Stimulated activated memory B cell treated with anti-CD40 and anti-IgM and Interleukin-4, amounts not matched to agents 10 μg/mL and 1 μg/mL and 100 μg/mL, for 72 hours (primary cell): ENCODE measurements at regions not wholly inside any gene's neighbourhood (a gene's known extent, or its start where the extent isn't known, plus 50 kb on each side); places are given as distances from the start of the nearest gene placed in this dataset.
"Not testable (repeated sequence)": the region's sequence is repeated elsewhere in the genome, so short reads cannot be mapped to it uniquely, and the experiment has no call there.

Source experiments
- ATAC-seq: fragments of 150-1000 bp; cut with Tn5 transposase; 2 replicates; pipeline ENCODE4 v1.10.0; 2021
- H3K27ac Mint-ChIP-seq: one replicate; pipeline ENCODE4 v1.8.0; 2022; ENCODE audit warnings: mild to moderate bottlenecking, mixed read lengths
- H3K27me3 Mint-ChIP-seq: one replicate; pipeline ENCODE4 v1.8.0; 2022; ENCODE audit warnings: mixed read lengths
- H3K36me3 Mint-ChIP-seq: one replicate; pipeline ENCODE4 v1.8.0; 2022; ENCODE audit warnings: mixed read lengths
- H3K4me1 Mint-ChIP-seq: one replicate; pipeline ENCODE4 v1.8.0; 2022; ENCODE audit warnings: mixed read lengths
- H3K4me3 Mint-ChIP-seq: one replicate; pipeline ENCODE4 v1.8.0; 2022; ENCODE audit warnings: mild to moderate bottlenecking, moderate library complexity, mixed read lengths
- H3K9me3 Mint-ChIP-seq: one replicate; pipeline ENCODE4 v1.8.0; 2022; ENCODE audit warnings: mixed read lengths

DNA sequence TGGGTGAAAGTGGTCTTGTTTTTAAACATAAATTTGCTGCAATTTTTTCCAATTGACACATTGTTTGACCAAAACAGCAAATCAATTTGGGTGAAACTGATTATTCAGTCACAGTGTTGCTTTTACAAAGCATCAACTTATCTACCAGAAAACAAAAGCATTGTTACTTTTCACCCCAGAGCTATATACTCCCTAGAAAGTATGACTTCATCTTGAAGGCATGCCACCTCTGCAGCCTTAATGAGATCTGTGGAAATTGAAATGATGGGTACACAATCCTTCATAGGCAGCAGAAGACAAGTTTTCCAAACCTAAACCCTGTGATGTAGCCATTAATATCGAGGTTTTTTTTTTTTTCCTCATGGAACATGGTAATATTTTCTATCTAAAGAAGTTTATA is 615.9 kb downstream of the CHSY3 start:
- H3K4me3 Mint-ChIP-seq, result no peak overlapping the region
- H3K36me3 Mint-ChIP-seq, result no peaks in the 10 kb centered on the region
- H3K9me3 Mint-ChIP-seq, result peaks cover 5% of the 10 kb centered on the region
- no peak overlapping the region for H3K27ac Mint-ChIP-seq
- H3K27me3 Mint-ChIP-seq, result no peaks in the 10 kb centered on the region
- H3K4me1 Mint-ChIP-seq, result no peaks in the 10 kb centered on the region
- no peak for ATAC-seq

DNA sequence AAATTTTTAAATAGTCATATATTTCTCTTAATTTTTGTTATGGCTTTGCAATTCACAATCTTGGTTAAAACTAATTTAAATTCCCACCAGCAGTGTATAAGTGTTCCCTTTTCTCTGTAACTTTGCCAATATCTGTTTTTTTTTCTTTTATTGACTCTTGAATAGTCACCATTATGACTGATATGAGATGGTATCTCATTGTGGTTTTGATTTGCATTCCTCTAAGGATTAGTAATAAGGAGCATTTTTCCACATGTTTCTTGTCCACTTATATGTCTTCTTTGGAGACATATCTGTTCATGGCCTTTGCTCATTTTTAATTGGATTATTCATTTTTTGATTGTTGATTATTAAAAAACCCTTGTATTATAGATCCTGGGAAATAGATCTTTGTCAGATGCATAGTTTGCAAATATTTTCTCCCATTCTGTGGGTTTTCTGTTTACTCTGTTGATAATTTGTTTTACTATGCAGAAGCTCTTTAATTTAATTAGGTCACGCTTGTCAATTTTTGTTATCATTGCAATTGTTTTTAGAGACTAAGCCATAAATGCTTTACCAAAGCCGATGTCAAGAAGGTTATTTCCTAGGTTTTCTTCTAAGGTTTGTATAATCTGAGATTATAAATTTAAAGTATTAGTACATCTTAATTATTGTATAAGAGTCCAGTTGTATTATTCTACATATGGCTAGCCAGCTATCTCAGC is 610.9 kb downstream of the CHSY3 start:
- H3K9me3 Mint-ChIP-seq, result peaks cover 5% of the 10 kb centered on the region
- H3K4me3 Mint-ChIP-seq, result no peak overlapping the region
- H3K36me3 Mint-ChIP-seq, result no peaks in the 10 kb centered on the region
- H3K4me1 Mint-ChIP-seq, result no peaks in the 10 kb centered on the region
- no peak overlapping the region for H3K27ac Mint-ChIP-seq
- no peaks in the 10 kb centered on the region for H3K27me3 Mint-ChIP-seq
- ATAC-seq, result no peak

DNA sequence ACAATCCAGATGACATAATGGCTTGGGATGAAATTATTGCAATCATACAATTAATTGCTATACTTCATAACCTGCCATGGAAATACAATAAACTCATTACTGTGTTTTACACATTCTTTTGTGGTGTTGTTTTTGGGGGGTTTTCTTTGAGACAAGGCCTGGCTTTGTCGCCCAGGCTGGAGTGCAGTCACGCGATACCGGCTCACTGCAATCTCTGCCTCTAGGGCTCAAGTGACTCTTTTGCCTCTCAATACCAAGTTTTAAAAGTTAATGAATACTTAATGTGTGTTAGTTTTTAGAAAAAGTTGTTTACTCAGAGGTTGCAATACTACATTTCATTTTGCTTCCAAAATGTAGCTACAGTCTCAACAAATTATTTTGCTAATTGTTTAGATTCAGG is 598.4 kb downstream of the CHSY3 start:
- H3K4me3 Mint-ChIP-seq, result no peak overlapping the region
- H3K4me1 Mint-ChIP-seq, result no peaks in the 10 kb centered on the region
- H3K27me3 Mint-ChIP-seq, result no peaks in the 10 kb centered on the region
- H3K27ac Mint-ChIP-seq, result no peak overlapping the region
- no peak for ATAC-seq
- peaks cover 2% of the 10 kb centered on the region for H3K9me3 Mint-ChIP-seq
- no peaks in the 10 kb centered on the region for H3K36me3 Mint-ChIP-seq

DNA sequence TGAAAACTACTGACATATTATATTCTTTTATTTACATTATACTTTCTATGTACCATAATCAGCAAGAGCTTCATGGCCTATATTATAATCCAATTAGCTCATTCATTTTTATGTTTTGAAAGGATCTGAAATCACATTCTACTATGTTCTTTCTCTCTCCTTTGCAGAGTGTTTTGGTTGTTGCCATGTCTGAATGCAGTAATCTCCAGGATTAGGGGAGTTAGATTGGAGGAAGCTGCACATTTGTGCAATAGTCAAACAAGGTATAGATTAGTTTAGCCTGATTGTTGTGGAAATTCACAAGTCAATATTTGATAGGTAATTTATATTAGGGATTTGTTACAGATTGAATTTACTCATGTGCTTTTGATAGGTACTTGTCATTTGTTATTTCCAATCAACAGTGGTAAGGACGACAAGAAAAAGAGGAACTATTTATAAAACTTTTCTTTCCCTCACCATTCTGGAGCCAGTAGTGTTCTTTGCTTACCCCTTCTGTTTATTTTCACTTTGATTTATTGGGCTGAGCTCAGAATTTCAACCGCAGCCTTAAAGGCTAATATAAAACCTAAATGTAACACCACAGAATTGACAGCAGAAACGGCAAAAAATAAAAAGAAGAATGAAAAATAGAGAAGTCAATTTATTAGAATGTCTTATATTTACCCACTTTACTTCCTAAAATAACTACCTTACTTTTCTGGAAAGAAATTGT is 597.0 kb downstream of the CHSY3 start:
- Mint-ChIP-seq H3K9me3 (peaks cover 2% of the 10 kb centered on the region), H3K27me3 (no peaks in the 10 kb centered on the region), H3K36me3 (no peaks in the 10 kb centered on the region), H3K4me1 (no peaks in the 10 kb centered on the region), H3K27ac (no peak overlapping the region), H3K4me3 (no peak overlapping the region)
- ATAC-seq, result no peak

DNA sequence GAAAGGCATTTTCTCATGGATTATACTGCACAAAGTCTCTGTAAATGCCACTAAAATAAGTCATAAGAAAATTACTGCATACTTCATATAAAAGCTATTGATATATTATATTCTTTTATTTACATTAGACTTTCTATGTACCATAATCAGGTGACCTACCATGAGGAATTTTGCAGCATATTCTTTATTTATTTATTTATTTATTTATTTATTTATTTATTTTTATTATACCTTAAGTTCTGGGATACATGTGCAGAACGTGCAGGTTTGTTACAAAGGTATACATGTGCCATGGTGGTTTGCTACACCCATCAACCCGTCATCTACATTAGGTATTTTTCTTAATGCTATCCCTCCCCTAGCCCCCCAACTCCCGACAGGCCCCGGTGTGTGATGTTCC is 596.2 kb downstream of the CHSY3 start:
- H3K4me1 Mint-ChIP-seq, H3K9me3 Mint-ChIP-seq, H3K27ac Mint-ChIP-seq, H3K27me3 Mint-ChIP-seq, H3K36me3 Mint-ChIP-seq, ATAC-seq, H3K4me3 Mint-ChIP-seq: not testable (repeated sequence)

DNA sequence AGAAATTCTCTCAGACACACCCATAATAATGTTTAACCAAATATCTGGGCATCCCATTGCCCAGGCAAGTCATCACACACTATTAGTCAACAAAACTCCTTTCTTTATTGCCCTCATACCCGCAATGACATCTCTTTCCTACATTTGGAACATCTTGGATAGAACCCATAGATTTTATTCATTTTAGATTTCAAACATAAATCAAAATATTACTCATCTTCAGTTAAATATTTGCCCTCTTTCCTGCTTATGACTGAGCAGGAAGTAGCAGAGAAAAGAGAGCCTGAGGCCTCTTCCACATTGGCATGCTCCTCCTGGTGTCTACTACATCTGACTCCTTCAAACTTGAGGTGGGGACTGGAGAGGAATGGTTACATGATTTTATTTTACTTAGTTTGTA is 592.0 kb downstream of the CHSY3 start:
- ATAC-seq, result no peak
- no peaks in the 10 kb centered on the region for H3K27me3 Mint-ChIP-seq
- H3K4me3 Mint-ChIP-seq, result no peak overlapping the region
- H3K27ac Mint-ChIP-seq, result no peak overlapping the region
- H3K9me3 Mint-ChIP-seq, result peaks cover 9% of the 10 kb centered on the region
- no peaks in the 10 kb centered on the region for H3K36me3 Mint-ChIP-seq
- H3K4me1 Mint-ChIP-seq, result no peaks in the 10 kb centered on the region

DNA sequence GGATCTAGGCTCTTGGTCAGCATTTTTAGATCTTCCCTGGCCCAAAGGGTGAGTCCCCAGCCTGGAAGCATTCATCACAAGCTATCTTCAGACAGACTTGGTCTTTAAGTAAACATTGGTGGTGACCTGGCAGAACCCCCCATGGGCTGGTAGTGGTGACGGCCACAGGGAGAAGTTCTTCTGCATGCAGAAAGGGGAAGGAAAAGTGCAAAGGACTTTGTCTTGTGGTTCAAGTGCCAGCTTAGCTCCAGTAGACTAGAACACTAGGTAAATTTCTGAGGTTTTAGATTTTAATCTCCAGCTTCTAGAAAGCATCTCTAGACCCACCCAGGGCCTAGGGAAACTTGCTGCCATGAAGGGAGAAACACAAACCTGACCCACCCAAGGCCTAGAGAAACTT is 584.0 kb downstream of the CHSY3 start:
- no peaks in the 10 kb centered on the region for H3K27me3 Mint-ChIP-seq

DNA sequence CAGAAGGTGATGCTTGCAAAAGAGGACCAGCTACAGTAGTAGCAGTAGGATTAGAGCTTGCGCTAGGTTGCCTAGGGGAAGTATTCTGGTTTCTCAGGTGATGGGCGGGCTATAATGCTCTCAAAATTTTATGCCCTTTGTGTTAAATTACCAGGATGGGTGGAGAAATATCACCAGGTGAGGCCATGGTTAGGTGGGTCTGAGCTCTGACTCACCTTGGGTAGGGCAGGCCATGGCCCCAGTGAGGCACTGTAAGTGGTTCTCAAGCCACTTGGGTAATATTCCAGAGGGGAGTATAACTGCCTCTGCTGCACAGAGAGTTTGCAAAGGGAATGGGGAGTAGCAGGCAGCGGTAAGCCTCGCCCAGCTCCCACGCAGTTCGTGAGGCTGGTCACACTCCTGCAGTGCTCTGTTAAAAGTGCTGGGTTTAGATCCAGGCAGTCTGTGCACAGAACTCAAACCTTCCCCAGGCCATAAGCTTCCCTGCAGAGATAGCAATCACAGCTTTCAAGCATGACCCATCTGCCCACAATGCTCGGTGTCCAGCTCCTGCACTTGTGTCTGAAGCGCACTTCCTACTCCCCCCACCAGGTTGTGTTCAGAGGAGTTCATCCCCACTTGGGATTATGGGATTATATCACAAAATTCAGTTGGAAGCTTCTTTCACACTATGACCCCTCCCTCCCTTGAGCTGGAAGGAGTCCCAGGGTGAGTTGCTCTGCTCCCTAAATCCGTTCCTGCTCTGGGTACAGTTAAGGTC is 575.0 kb downstream of the CHSY3 start:
- Mint-ChIP-seq H3K9me3 (peaks cover 4% of the 10 kb centered on the region), H3K36me3 (no peaks in the 10 kb centered on the region), H3K4me3 (no peak overlapping the region), H3K27me3 (no peaks in the 10 kb centered on the region), H3K27ac (no peak overlapping the region), H3K4me1 (no peaks in the 10 kb centered on the region)
- no peak for ATAC-seq

More for the DNA sequence above, 584.0 kb downstream of the CHSY3 start:
- no peak overlapping the region for H3K4me3 Mint-ChIP-seq
- no peaks in the 10 kb centered on the region for H3K4me1 Mint-ChIP-seq
- H3K9me3 Mint-ChIP-seq, result peaks cover under 1% of the 10 kb centered on the region
- H3K27ac Mint-ChIP-seq, result no peak overlapping the region
- no peak for ATAC-seq
- no peaks in the 10 kb centered on the region for H3K36me3 Mint-ChIP-seq

DNA sequence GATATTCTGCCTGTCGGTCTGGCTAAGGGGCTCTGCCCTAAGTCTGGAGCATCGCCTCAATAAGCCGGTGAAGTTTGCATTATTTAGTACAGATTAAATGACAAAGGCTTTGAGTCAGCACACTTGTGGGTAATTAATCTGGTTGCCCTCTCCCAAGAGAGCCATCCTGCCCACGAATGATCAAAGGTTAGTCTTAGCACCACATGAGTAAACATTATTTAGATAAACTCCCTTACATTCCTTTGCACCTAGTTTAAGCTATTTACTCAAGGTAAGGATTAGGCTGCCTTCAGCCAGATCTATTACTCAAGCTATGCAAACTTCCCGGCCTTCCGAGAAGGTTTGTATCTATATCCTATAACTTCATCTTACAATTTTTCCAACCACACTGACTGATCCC is 572.1 kb downstream of the CHSY3 start:
- Mint-ChIP-seq H3K27me3 (no peaks in the 10 kb centered on the region), H3K36me3 (no peaks in the 10 kb centered on the region), H3K9me3 (peaks cover 5% of the 10 kb centered on the region), H3K27ac (no peak overlapping the region), H3K4me3 (no peak overlapping the region), H3K4me1 (no peaks in the 10 kb centered on the region)
- no peak for ATAC-seq

DNA sequence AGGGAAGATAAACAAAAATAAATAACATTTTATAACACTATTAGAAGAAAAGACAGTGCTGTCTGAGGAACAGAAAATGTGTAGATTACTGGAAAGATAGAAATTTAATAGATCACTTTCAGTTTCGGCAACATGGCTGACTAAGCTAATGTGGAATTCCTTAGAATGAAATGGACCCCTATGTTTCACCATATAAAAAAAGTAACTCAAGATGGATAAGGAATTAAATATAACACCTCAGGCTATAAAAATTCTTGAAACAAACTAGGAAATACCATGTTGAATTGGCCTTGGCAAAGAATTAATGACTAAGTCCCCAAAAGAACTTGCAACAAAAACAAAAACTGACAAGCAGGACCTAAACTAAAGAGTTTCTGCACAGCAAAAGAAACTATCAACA is 558.3 kb downstream of the CHSY3 start:
- Mint-ChIP-seq H3K36me3 (no peaks in the 10 kb centered on the region), H3K27ac (no peak overlapping the region), H3K9me3 (peaks cover 6% of the 10 kb centered on the region), H3K27me3 (no peaks in the 10 kb centered on the region), H3K4me3 (no peak overlapping the region), H3K4me1 (no peaks in the 10 kb centered on the region)
- ATAC-seq, result no peak

DNA sequence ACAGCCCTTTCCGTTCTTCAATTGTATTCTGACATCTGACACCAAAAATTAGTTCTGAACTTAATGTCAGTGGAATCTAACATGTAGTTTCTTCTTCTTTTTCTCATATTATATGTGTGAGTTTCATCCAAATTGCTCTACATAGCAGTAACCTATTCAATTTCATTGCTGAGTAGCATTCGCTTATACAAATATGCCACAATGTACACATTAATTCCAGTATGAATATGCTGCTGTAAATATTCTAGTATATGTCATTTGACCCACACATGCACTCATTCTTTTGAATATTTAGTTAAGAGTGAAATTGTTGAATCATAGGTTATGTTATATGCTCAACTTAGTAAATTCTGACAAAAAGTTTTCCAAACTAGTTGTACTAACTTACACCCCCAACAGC is 550.9 kb downstream of the CHSY3 start:
- Mint-ChIP-seq H3K27me3 (no peaks in the 10 kb centered on the region), H3K27ac (no peak overlapping the region), H3K4me1 (no peaks in the 10 kb centered on the region), H3K9me3 (peaks cover 16% of the 10 kb centered on the region), H3K4me3 (no peak overlapping the region), H3K36me3 (no peaks in the 10 kb centered on the region)
- no peak for ATAC-seq

DNA sequence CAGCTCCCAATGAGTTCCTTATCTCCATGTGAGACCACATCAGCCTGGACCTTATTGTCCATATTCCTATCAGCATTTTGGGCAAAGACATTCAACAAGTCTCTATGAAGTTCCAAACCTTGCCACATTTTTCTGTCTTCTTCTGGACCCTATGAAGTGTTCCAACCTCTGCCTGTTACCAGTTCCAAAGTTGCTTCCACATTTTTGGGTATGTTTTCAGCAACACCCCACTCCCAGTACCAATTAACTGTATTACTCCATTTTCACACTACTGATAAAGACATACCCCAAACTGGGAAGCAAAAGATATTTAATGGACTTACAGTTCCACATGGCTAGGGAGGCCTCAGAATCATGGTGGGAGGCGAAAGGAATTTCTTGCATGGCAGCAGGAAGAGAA is 548.5 kb downstream of the CHSY3 start:
- H3K9me3 Mint-ChIP-seq, result peaks cover 14% of the 10 kb centered on the region
- H3K4me3 Mint-ChIP-seq, result no peak overlapping the region
- no peaks in the 10 kb centered on the region for H3K4me1 Mint-ChIP-seq
- H3K27me3 Mint-ChIP-seq, result no peaks in the 10 kb centered on the region
- no peak for ATAC-seq
- H3K27ac Mint-ChIP-seq, result no peak overlapping the region
- no peaks in the 10 kb centered on the region for H3K36me3 Mint-ChIP-seq

DNA sequence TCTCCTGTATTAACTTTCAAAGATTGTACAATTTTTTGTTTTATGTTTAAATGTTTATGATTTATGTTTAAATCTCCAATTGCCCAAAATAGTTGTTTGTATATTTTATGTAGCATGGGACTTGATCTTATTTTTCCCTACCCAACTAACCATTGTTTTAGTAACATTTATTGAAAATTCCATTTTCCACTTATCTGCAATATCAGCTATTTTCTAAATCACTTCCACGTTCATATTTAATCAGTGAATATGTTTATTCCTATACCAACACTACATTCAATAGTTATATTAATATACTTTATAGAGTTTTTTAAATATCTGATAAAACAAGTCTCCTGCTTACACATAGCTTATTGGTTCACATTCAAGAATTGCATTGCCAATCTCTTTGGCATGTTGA is 532.2 kb downstream of the CHSY3 start:
- Mint-ChIP-seq H3K4me1 (no peaks in the 10 kb centered on the region), H3K36me3 (no peaks in the 10 kb centered on the region), H3K9me3 (peaks cover 17% of the 10 kb centered on the region), H3K27me3 (no peaks in the 10 kb centered on the region), H3K4me3 (no peak overlapping the region), H3K27ac (no peak overlapping the region)
- ATAC-seq, result no peak

DNA sequence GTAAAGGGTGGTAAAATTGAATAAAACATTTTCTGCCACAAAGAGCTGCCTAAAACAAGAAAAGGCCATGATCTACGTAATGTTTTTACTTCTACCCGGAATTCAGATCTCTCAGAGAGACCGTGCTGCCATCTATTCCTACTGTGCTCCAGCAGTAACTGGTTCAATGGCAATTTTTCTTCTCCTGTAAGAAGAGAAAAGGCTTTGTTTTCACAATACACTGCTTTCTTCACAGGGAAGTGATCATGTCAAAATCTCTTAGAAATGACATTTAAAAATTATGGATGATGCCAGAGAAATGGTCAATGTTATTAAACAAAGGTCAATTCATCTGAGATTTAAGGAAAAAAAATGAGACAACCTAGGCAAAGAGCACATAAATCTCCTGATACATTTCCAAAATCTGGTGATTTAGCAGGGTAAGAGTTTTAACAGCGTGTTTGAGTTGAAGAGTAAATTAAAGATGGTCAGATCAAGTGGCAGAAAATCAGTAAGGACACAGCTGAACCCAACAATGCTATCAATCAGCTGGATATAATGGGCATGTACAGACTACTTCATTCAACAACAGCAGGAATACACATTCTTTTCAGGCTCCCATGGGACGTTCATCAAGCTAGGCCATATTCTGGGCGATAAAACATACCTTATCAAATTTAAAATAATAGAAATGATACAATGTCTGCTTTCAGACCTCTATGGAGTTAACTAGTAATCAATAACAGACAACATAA is 523.1 kb downstream of the CHSY3 start:
- Mint-ChIP-seq H3K36me3 (no peaks in the 10 kb centered on the region), H3K27me3 (no peaks in the 10 kb centered on the region), H3K27ac (no peak overlapping the region), H3K9me3 (no peaks in the 10 kb centered on the region), H3K4me3 (no peak overlapping the region), H3K4me1 (no peaks in the 10 kb centered on the region)
- ATAC-seq, result no peak

DNA sequence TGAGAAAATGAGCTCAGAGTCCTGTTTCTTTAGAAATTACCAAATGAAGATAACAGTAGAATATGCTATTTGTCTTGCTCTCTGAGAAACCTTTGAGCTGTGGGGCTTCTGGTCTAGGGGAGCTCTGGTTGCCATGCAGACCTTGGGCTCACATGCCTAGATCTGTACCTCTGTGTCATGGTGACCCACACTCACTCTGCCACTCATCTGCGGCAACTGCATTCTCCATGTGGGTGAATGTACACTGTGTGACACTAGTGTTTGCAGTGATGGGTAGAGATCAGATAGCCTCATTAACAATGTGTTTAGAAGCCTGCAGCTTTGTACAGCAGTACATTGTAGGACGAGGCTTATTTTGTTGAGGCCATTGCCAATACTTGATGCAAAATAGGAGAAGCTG is 521.2 kb downstream of the CHSY3 start:
- no peaks in the 10 kb centered on the region for H3K4me1 Mint-ChIP-seq
- no peak overlapping the region for H3K4me3 Mint-ChIP-seq
- ATAC-seq, result peak; percentile 36
- no peaks in the 10 kb centered on the region for H3K9me3 Mint-ChIP-seq
- no peaks in the 10 kb centered on the region for H3K36me3 Mint-ChIP-seq
- H3K27me3 Mint-ChIP-seq, result no peaks in the 10 kb centered on the region
- no peak overlapping the region for H3K27ac Mint-ChIP-seq
